ENCODE measurements at regions not wholly inside any gene's neighbourhood (a gene's known extent, or its start where the extent isn't known, plus 50 kb on each side); places are given as distances from the start of the nearest gene placed in this dataset.

DNA sequence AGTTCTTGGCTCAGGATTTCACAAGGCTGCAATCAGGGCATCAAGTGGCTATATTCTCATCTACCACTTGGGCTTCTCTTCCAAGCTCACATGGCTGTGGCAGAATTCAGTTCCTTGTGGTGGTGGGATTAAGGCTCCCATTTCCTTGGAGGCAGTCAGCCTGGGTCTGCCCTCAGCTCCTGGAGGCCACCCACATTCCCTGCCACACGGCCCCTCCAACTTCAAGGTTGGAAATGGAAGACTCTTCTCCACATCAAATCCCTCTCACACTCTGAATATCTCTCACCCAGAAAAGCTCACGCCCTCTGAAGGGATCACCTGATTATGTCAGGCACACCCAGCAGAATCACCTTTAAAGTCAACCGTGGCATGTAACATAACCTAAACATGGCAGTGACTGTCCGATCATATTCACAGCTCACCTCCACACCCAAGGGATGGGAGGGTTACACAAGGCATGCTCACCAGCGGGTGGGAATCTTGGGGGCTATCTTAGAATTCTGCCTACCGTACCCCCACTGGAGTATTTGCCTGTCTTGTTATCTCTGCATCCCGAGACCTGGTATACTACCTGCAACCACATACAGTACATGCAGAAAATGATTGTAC lies 256.2 kb upstream of the KLHL29 start:
- no peak overlapping the region for H3K4me3 ChIP-seq (ENCODE audit: low read length)
- WGBS (ENCODE audit: insufficient coverage, insufficient read length) = no CpG with 5 or more reads among the region's 7 CpGs
- DNase-seq (ENCODE audit: low read depth, low spot score) = no peak
- H3K9me3 ChIP-seq (ENCODE audit: control insufficient read depth, insufficient read depth, low read length) = no peaks in the 10 kb centered on the region; the same call in 1 of the 2 replicates
- no peaks in the 10 kb centered on the region for H3K36me3 ChIP-seq (ENCODE audit: control insufficient read depth, insufficient read depth, low read length)
- H3K4me1 ChIP-seq (ENCODE audit: control insufficient read depth, insufficient read depth, low read length) = no peaks in the 10 kb centered on the region
- no peak overlapping the region for H3K27ac ChIP-seq (ENCODE audit: low read length)
- no peaks in the 10 kb centered on the region; the same call in 1 of the 2 replicates for H3K27me3 ChIP-seq (ENCODE audit: control insufficient read depth, insufficient read depth, low read length)

DNA sequence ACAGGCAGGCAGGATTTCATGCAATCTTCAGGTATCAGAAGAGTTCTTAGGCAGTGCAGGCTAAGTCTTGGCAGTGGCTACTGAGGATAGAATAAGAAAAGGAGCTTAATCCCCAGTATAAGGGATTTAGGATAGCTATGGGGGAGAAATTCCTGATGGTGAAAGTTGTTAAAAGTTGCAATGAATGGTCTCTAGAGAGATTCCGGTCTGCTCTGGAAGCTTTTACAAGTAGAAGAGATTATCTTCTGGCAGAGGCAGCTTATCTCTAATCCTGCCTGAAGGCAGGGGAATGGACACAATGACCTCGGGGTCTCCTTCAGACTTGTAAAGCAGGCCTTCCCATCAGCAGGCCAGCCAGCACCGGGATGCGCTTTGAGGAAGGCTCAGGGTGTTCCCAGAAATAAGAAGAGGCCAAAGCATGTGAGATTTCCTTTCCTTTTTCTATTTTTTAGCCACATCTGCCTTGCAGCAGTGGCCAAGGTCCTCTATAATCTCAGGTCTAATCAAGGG lies 253.9 kb upstream of the KLHL29 start:
- DNase-seq (ENCODE audit: low read depth, low spot score) = no peak
- WGBS (ENCODE audit: insufficient coverage, insufficient read length) = no CpG with 5 or more reads among the region's 4 CpGs
- Histone ChIP-seq H3K27me3 (ENCODE audit: control insufficient read depth, insufficient read depth, low read length) (no peaks in the 10 kb centered on the region; the same call in 1 of the 2 replicates), H3K27ac (ENCODE audit: low read length) (no peak overlapping the region), H3K36me3 (ENCODE audit: control insufficient read depth, insufficient read depth, low read length) (no peaks in the 10 kb centered on the region), H3K9me3 (ENCODE audit: control insufficient read depth, insufficient read depth, low read length) (no peaks in the 10 kb centered on the region; the same call in 1 of the 2 replicates), H3K4me3 (ENCODE audit: low read length) (no peak overlapping the region), H3K4me1 (ENCODE audit: control insufficient read depth, insufficient read depth, low read length) (0 out of 2 replicates have a peak, but pooled peaks cover 2% of the 10 kb centered on the region)

DNA sequence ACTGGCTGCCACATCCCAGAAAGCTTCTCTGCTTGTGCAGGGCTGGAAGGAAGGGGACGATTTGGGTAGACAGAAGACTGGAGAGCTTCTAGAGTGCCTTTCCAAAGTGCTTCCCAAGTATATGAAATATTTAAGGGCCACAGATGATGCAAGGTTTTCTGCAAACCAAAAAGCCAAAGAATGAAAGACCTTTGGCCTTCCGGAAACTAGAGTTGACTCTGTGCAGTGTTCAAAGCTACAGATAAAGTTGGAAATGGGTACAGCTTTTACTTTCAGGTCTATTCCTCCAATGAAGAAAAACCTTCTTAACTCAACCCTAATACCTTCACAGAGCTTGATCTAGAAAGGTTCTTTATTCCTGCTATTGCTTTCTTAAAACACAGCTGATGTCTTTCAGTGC lies 253.0 kb upstream of the KLHL29 start:
- Histone ChIP-seq H3K4me1 (ENCODE audit: control insufficient read depth, insufficient read depth, low read length) (0 out of 2 replicates have a peak, but pooled peaks cover 2% of the 10 kb centered on the region), H3K36me3 (ENCODE audit: control insufficient read depth, insufficient read depth, low read length) (no peaks in the 10 kb centered on the region), H3K27ac (ENCODE audit: low read length) (no peak overlapping the region), H3K27me3 (ENCODE audit: control insufficient read depth, insufficient read depth, low read length) (no peaks in the 10 kb centered on the region; the same call in 1 of the 2 replicates), H3K9me3 (ENCODE audit: control insufficient read depth, insufficient read depth, low read length) (no peaks in the 10 kb centered on the region; the same call in 1 of the 2 replicates), H3K4me3 (ENCODE audit: low read length) (no peak overlapping the region)
- DNase-seq (ENCODE audit: low read depth, low spot score) = no peak
- WGBS (ENCODE audit: insufficient coverage, insufficient read length) = no CpG with 5 or more reads among the region's 2 CpGs

DNA sequence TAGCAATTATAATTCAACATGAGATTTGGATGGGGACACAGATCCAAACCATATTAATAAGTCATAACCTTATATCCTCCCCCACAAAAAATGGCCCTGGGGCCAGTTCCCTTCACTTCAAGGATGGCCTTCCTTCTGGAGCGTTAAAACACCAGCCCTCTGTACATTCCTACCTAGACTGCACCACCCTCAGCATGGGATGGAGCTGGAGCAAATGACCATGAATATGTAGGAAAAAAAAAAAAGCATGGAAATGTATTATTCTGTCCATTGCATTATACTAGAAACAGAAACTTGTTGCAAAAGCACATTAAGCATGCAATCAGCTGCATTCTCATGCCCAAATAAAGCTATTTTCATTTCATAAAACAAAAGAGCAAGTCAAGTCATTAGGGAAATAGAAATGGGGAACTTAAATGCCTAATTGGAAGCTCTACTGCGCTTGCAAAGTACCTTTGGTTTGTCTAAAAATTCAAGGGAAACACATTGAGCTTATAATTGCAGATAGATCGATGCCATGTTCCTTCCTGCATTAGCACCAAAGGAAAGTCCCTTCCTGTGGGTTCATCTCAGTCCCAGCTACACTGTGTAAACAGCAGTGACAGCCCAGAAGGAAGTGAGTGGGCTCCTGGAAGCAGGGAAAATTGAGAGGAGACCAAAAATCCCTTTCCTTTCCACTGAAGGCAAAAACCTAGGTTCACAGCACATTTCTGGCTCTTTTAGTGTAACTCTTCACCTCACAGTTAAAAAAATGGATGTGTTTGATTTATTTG lies 252.0 kb upstream of the KLHL29 start:
- Histone ChIP-seq H3K27me3 (ENCODE audit: control insufficient read depth, insufficient read depth, low read length) (no peaks in the 10 kb centered on the region; the same call in 1 of the 2 replicates), H3K36me3 (ENCODE audit: control insufficient read depth, insufficient read depth, low read length) (no peaks in the 10 kb centered on the region), H3K4me3 (ENCODE audit: low read length) (no peak overlapping the region), H3K9me3 (ENCODE audit: control insufficient read depth, insufficient read depth, low read length) (no peaks in the 10 kb centered on the region; the same call in 1 of the 2 replicates), H3K4me1 (ENCODE audit: control insufficient read depth, insufficient read depth, low read length) (0 out of 2 replicates have a peak, but pooled peaks cover 2% of the 10 kb centered on the region), H3K27ac (ENCODE audit: low read length) (no peak overlapping the region)
- no CpG with 5 or more reads among the region's 3 CpGs for WGBS (ENCODE audit: insufficient coverage, insufficient read length)
- DNase-seq (ENCODE audit: low read depth, low spot score) = no peak

DNA sequence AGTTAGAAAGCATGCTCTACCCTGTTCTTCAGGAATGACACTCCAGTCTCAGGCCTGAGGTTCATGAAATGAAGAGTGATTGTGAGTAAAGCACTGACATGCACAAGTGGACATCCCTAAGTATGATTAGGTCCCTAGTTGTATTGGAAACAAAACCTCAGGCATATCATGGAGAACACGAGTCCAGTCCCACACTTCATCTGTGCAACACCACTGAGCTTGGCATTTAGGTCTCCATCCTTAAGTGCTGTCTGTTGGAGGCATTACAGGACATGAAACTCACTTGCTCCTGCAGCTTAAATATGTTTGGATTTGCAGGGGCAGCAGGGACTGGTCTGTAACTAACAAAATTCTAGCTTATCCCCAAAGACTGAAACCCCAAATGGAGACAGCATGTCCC lies 250.3 kb upstream of the KLHL29 start:
- Histone ChIP-seq H3K27ac (ENCODE audit: low read length) (no peak overlapping the region), H3K4me1 (ENCODE audit: control insufficient read depth, insufficient read depth, low read length) (0 out of 2 replicates have a peak, but pooled peaks cover 2% of the 10 kb centered on the region), H3K27me3 (ENCODE audit: control insufficient read depth, insufficient read depth, low read length) (no peaks in the 10 kb centered on the region; the same call in 1 of the 2 replicates), H3K9me3 (ENCODE audit: control insufficient read depth, insufficient read depth, low read length) (no peaks in the 10 kb centered on the region), H3K4me3 (ENCODE audit: low read length) (no peak overlapping the region), H3K36me3 (ENCODE audit: control insufficient read depth, insufficient read depth, low read length) (no peaks in the 10 kb centered on the region)
- no CpG with 5 or more reads among the region's 1 CpG for WGBS (ENCODE audit: insufficient coverage, insufficient read length)
- no peak for DNase-seq (ENCODE audit: low read depth, low spot score)

DNA sequence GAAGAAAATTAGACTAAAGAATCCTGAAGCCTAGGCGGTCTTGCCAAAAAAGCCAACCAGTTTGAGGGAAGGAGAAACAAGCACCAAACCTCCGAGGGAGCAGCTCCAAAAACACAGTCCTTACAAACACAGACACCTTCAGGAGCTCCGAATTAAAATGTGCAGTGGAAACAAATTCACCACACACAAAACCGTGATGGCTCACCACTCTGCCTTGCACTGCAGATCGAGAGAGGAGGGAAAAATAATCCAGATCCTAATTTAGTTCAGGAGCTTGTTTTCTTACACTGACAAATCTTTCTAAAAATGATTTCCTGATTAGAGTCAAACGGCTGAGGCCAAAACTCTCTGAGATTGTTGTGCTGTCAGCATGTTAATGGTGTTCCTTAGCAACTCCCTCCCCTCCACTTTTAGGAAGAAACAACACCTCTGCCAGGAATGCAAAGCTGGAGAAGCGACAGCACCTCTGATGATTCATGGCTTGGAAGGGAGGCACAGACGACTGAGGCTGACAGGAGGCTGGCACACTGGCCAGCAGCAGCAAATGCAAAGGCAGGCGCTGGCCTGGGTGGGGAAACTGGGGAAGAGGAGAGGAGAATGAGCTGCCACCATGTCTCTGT lies 249.4 kb upstream of the KLHL29 start:
- Histone ChIP-seq H3K4me1 (ENCODE audit: control insufficient read depth, insufficient read depth, low read length) (0 out of 2 replicates have a peak, but pooled peaks cover 2% of the 10 kb centered on the region), H3K27ac (ENCODE audit: low read length) (no peak overlapping the region), H3K36me3 (ENCODE audit: control insufficient read depth, insufficient read depth, low read length) (no peaks in the 10 kb centered on the region), H3K9me3 (ENCODE audit: control insufficient read depth, insufficient read depth, low read length) (no peaks in the 10 kb centered on the region), H3K27me3 (ENCODE audit: control insufficient read depth, insufficient read depth, low read length) (no peaks in the 10 kb centered on the region; the same call in 1 of the 2 replicates), H3K4me3 (ENCODE audit: low read length) (no peak overlapping the region)
- peak; percentile 9 for DNase-seq (ENCODE audit: low read depth, low spot score)
- no CpG with 5 or more reads among the region's 9 CpGs for WGBS (ENCODE audit: insufficient coverage, insufficient read length)

DNA sequence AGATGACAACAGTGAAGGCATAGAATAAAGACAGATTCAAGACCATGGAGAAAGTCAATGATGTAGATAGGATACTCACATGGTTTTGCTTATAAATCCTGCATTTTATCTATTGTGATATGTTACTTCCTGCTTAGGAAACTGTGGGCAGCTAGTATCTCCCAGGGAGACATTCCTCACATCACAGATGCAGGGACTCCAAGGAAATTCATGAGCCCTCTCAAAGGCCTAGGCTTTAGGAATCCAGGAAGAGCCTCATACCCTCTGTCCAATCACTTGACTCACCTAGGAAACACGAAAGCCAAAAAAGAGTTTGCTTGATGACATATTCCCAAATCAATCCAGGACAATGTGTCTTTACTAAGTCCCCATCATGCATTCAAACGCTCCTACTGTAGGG lies 247.8 kb upstream of the KLHL29 start:
- H3K27me3 ChIP-seq (ENCODE audit: control insufficient read depth, insufficient read depth, low read length) = no peaks in the 10 kb centered on the region
- no CpG with 5 or more reads among the region's 2 CpGs for WGBS (ENCODE audit: insufficient coverage, insufficient read length)
- no peak overlapping the region for H3K27ac ChIP-seq (ENCODE audit: low read length)
- no peaks in the 10 kb centered on the region for H3K36me3 ChIP-seq (ENCODE audit: control insufficient read depth, insufficient read depth, low read length)
- H3K4me1 ChIP-seq (ENCODE audit: control insufficient read depth, insufficient read depth, low read length) = 0 out of 2 replicates have a peak, but pooled peaks cover 2% of the 10 kb centered on the region
- DNase-seq (ENCODE audit: low read depth, low spot score) = no peak
- no peaks in the 10 kb centered on the region for H3K9me3 ChIP-seq (ENCODE audit: control insufficient read depth, insufficient read depth, low read length)
- H3K4me3 ChIP-seq (ENCODE audit: low read length) = no peak overlapping the region

DNA sequence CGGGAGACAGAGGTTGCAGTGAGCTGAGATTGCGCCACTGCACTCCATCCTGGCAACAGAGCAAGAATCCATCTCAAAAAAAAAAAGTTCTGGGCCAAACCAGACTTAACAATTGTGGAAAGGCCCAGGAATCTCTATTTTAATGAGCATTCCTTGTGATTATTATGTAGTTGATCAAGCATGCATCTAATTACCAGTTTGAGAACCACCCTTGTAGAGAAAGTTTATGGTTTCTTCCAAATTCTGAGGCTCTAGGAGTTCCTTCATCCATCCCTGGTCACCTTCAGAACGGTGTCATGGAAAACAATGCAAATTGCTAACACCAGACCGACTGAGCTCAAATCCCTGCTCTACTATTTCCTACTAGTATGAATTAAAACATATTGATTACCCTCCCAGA lies 246.3 kb upstream of the KLHL29 start:
- WGBS (ENCODE audit: insufficient coverage, insufficient read length) = no CpG with 5 or more reads among the region's 4 CpGs
- DNase-seq (ENCODE audit: low read depth, low spot score) = no peak
- Histone ChIP-seq H3K4me3 (ENCODE audit: low read length) (no peak overlapping the region), H3K36me3 (ENCODE audit: control insufficient read depth, insufficient read depth, low read length) (no peaks in the 10 kb centered on the region), H3K9me3 (ENCODE audit: control insufficient read depth, insufficient read depth, low read length) (no peaks in the 10 kb centered on the region), H3K27me3 (ENCODE audit: control insufficient read depth, insufficient read depth, low read length) (no peaks in the 10 kb centered on the region), H3K4me1 (ENCODE audit: control insufficient read depth, insufficient read depth, low read length) (0 out of 2 replicates have a peak, but pooled peaks cover 2% of the 10 kb centered on the region), H3K27ac (ENCODE audit: low read length) (no peak overlapping the region)

DNA sequence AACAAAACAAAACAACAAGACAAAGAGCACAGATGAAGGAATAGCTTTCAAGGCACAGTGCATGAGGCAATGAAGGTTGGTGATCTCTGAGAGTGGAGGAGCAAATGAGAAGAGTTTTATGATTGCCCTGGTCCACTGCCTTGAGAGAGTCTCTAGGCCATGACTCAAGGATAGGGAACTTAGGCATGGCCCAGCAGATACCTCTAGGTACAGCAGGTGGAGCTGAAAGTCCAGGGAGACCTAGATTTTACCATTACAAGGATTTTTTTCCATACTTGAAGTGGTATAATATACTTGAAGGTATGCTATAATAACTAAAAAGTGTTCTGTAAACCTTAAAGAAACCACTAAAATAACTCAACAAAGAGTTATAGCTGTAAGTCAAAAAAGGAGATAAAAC lies 239.5 kb upstream of the KLHL29 start:
- Histone ChIP-seq H3K27ac (ENCODE audit: low read length) (no peak overlapping the region), H3K4me3 (ENCODE audit: low read length) (no peak overlapping the region), H3K36me3 (ENCODE audit: control insufficient read depth, insufficient read depth, low read length) (no peaks in the 10 kb centered on the region), H3K9me3 (ENCODE audit: control insufficient read depth, insufficient read depth, low read length) (no peaks in the 10 kb centered on the region), H3K27me3 (ENCODE audit: control insufficient read depth, insufficient read depth, low read length) (no peaks in the 10 kb centered on the region), H3K4me1 (ENCODE audit: control insufficient read depth, insufficient read depth, low read length) (no peaks in the 10 kb centered on the region; the same call in none of the 2 replicates)
- DNase-seq (ENCODE audit: low read depth, low spot score) = no peak

DNA sequence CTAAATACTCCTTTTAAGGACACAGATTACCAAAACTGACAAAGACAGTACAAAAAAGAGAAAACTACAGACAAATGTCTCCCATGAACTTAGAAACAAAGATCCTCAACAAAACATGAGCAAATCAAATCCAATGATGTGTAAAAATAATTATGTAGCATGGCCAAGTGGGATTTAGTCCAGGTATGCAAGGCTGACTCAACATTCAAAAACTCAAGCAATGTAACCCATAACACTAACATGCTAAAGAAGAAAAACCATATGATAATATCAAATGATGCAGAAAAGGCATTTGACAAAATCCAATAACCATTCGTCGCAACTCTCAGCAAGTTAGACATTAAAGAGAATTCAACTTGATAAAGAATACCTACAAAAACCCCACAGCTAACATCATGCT lies 239.0 kb upstream of the KLHL29 start:
- Histone ChIP-seq H3K36me3 (ENCODE audit: control insufficient read depth, insufficient read depth, low read length) (no peaks in the 10 kb centered on the region), H3K4me1 (ENCODE audit: control insufficient read depth, insufficient read depth, low read length) (no peaks in the 10 kb centered on the region; the same call in none of the 2 replicates), H3K4me3 (ENCODE audit: low read length) (no peak overlapping the region), H3K27ac (ENCODE audit: low read length) (no peak overlapping the region), H3K27me3 (ENCODE audit: control insufficient read depth, insufficient read depth, low read length) (no peaks in the 10 kb centered on the region), H3K9me3 (ENCODE audit: control insufficient read depth, insufficient read depth, low read length) (no peaks in the 10 kb centered on the region)
- no peak for DNase-seq (ENCODE audit: low read depth, low spot score)
- no CpG with 5 or more reads among the region's 2 CpGs for WGBS (ENCODE audit: insufficient coverage, insufficient read length)

All from iPS DF 6.9 (cell line).